ENCODE measurements at regions not wholly inside any gene's neighbourhood (a gene's known extent, or its start where the extent isn't known, plus 50 kb on each side); places are given as distances from the start of the nearest gene placed in this dataset.

- Histone ChIP-seq H3K9me1 (ENCODE audit: control insufficient read depth, extremely low read depth, insufficient read depth, low read length) (no peaks in the 10 kb centered on the region), H3K9ac (ENCODE audit: control insufficient read depth, extremely low read depth, insufficient read depth, low read length) (no peak overlapping the region), H3K9me3 (ENCODE audit: control insufficient read depth, low read depth, low read length) (peaks cover 6% of the 10 kb centered on the region), H3K36me3 (ENCODE audit: control insufficient read depth in 2 of 2, extremely low read depth in 1 of 2, insufficient read depth in 2 of 2, low read length in 2 of 2) (no peaks in the 10 kb centered on the region), H3K27ac (ENCODE audit: control insufficient read depth, insufficient read depth, low read length) (no peak overlapping the region), H3K27me3 (ENCODE audit: control insufficient read depth, extremely low read depth, insufficient read depth, low read length) (no peaks in the 10 kb centered on the region), H2AFZ (ENCODE audit: control insufficient read depth, low read length) (no peak overlapping the region), H4K20me1 (ENCODE audit: control insufficient read depth, extremely low read depth, insufficient read depth, low read length) (no peaks in the 10 kb centered on the region), H3K4me2 (ENCODE audit: control insufficient read depth, extremely low read depth, insufficient read depth, low read depth, low read length) (no peak overlapping the region), H3K4me1 (ENCODE audit: control insufficient read depth, extremely low read depth, insufficient read depth, low read length) (no peaks in the 10 kb centered on the region), H3K79me2 (ENCODE audit: control insufficient read depth, insufficient read depth, low read length) (no peaks in the 10 kb centered on the region), H3K4me3 (ENCODE audit: control insufficient read depth in 2 of 3, extremely low read depth in 1 of 3, insufficient read depth in 2 of 3, low read depth in 1 of 3, low read length in 3 of 3) (no peak overlapping the region)
- dilution Hi-C loops (cut with MboI; ENCODE audit: extremely low pct_ligation_motif_present, low sequenced_read_pairs), result no loop called here
- FAIRE-seq, result no peak
- DNase-seq (ENCODE audit: low read depth, low spot score), result no peak
- TF ChIP-seq CTCF (optimal IDR thresholded peaks at IDR 0.05 in 1 of 3, IDR thresholded peaks at IDR 0.05 in 1 of 3, conservative IDR thresholded peaks at IDR 0.05 in 1 of 3; ENCODE audit: extremely low read depth in 1 of 3, insufficient read depth in 2 of 3, low read length in 3 of 3) (no peak), EZH2 (IDR thresholded peaks at IDR 0.05; ENCODE audit: low read length) (no peak)
Observed at GRCh38 chrX:33974676-33975075, 157.4 kb downstream of the FAM47A start.

- dilution Hi-C loops (cut with MboI; ENCODE audit: extremely low pct_ligation_motif_present, low sequenced_read_pairs), result no loop called here
- Histone ChIP-seq H3K9ac (ENCODE audit: control insufficient read depth, extremely low read depth, insufficient read depth, low read length) (no peak overlapping the region), H3K9me1 (ENCODE audit: control insufficient read depth, extremely low read depth, insufficient read depth, low read length) (no peaks in the 10 kb centered on the region), H3K36me3 (ENCODE audit: control insufficient read depth in 2 of 2, extremely low read depth in 1 of 2, insufficient read depth in 2 of 2, low read length in 2 of 2) (no peaks in the 10 kb centered on the region), H3K4me1 (ENCODE audit: control insufficient read depth, extremely low read depth, insufficient read depth, low read length) (no peaks in the 10 kb centered on the region), H3K79me2 (ENCODE audit: control insufficient read depth, insufficient read depth, low read length) (no peaks in the 10 kb centered on the region), H3K9me3 (ENCODE audit: control insufficient read depth, low read depth, low read length) (peaks cover 6% of the 10 kb centered on the region), H4K20me1 (ENCODE audit: control insufficient read depth, extremely low read depth, insufficient read depth, low read length) (no peaks in the 10 kb centered on the region), H3K4me3 (ENCODE audit: control insufficient read depth in 2 of 3, extremely low read depth in 1 of 3, insufficient read depth in 2 of 3, low read depth in 1 of 3, low read length in 3 of 3) (no peak overlapping the region), H3K27ac (ENCODE audit: control insufficient read depth, insufficient read depth, low read length) (no peak overlapping the region), H3K4me2 (ENCODE audit: control insufficient read depth, extremely low read depth, insufficient read depth, low read depth, low read length) (no peak overlapping the region), H3K27me3 (ENCODE audit: control insufficient read depth, extremely low read depth, insufficient read depth, low read length) (no peaks in the 10 kb centered on the region), H2AFZ (ENCODE audit: control insufficient read depth, low read length) (no peak overlapping the region)
- no peak for FAIRE-seq
- DNase-seq (ENCODE audit: low read depth, low spot score), result no peak
- TF ChIP-seq CTCF (optimal IDR thresholded peaks at IDR 0.05 in 1 of 3, IDR thresholded peaks at IDR 0.05 in 1 of 3, conservative IDR thresholded peaks at IDR 0.05 in 1 of 3; ENCODE audit: extremely low read depth in 1 of 3, insufficient read depth in 2 of 3, low read length in 3 of 3) (no peak), EZH2 (IDR thresholded peaks at IDR 0.05; ENCODE audit: low read length) (no peak)
Observed at GRCh38 chrX:33970028-33970967, 161.8 kb downstream of the FAM47A start.
